NCI-H1694 (cell line): ENCODE measurements at regions not wholly inside any gene's neighbourhood (a gene's known extent, or its start where the extent isn't known, plus 50 kb on each side); places are given as distances from the start of the nearest gene placed in this dataset.

Experiments
- DNase-seq: peaks from one replicate; lab custom pipeline; 2025; lab: John Stamatoyannopoulos, UW

DNA sequence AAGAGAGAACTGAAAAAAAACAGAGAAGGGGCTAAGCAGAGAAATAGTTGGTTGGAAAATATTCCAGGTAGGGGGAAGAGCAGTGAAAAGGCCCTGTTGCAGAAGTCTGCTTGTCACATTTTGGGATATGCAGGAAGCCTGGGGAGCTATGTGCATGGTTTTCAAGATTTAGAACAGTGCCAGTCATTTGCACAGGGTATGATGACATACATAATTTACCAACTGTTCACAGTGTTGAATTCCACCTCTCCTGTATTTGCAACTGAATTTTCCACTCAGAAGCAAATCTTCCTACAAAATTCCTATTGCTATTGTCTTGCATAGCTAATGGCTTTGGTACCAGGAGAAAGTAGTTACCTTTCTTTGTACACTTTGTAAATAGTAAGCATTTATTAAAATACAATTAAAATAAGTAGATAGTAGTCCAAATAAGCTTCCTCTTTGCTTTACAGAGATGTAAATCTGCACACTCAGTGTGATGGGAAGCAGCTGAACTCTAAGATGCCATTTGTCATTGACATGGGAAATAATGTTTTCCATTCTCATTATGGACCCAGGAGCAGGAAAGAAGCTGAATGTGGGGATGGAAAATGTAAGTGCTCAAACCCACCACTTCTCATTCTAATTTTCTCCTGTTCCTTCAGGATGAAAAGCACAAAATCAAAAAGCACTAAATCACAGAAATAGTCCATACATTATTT is 177.4 kb downstream of the BTG1 start:
- DNase-seq, result no peak

DNA sequence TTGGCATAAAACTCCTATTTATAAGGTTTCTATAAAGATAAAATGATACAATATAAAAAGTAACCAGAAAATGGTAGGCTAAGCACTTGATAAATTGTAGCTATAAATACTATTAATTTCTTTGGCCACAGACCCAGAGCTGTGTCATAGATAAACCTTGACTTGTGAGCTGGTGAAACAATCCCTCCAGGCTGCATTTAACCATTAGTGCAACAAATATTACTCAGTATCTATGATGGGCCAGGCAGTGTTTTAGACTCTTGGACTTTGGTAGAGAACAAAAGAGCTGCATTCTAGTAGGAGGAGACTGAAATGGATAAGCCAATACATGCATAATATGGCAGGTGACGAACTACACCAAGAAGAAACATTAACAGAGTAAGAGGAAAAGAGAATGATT is 178.1 kb downstream of the BTG1 start:
- no peak for DNase-seq

DNA sequence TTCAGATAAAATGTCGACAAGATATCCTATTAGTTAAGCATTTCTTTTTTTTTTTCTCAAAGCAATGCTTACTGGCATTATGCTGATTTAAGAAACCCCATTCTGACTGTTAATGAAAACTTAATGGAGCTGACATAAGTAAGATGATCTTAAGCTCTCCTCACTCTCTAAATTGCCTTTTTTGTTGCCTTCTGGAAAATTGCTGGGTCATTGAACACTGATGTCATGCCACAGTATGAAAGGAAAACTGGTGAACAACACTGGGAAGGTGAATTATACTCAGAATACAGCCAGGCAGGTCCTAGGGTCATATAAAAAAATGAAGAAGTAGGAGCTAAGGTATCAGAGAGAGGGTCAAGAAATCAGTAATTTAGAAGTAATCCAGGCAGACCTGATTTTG is 179.9 kb downstream of the BTG1 start:
- no peak for DNase-seq

DNA sequence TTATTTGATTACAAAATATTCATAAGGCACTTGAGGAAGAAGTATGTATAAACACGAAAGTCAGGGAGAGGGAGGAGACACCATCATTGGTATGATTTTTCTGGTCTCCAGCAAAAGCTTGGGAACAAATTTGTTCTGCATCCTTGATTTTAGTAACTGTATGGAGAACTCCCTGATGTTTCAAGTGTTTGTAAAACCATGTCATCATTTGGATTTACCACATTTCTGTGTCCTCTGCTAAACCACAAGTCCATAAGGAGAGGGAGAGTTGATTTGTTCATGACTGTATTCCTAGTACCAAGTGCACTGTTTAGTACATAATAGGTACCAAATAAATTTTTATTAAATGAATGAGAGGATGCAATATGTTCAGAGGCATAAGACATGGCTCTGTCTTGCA is 181.1 kb downstream of the BTG1 start:
- no peak for DNase-seq

DNA sequence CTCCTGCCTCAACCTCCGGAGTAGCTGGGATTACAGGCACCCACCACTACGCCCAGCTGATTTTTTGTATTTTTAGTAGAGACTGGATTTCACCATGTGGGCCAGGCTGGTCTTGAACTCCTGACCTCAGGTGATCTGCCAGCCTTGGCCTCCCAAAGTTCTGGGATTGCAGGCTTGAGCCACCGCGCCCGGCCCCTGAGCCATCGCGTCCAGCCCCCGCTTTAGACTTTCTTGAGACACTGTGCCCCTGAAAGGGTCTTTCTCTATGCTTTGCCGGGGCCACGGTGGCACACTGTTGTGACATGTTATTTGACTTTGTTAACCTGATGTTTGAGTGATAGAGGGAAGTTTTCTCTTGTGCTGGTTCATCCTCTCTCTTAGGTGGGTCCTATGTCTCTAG is 186.4 kb downstream of the BTG1 start:
- DNase-seq, result no peak

DNA sequence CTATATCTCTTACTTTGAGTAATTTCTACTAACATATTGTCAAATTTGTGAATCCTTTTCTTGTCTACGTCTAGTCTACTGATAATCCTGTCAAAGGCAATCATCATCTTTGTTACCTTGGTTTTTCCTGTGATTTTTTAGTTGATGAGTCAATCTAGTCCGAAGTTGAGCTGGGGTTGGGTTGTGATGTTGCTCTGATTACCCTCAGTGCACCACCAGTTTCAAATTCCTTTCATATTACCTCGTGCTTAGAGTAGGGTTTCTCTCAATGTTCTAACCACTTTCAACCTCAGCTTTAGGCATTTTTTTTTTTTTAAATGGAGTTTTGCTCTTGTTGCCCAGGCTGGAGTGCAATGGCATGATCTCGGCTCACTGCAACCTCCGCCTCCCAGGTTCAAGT is 186.8 kb downstream of the BTG1 start:
- no peak for DNase-seq

DNA sequence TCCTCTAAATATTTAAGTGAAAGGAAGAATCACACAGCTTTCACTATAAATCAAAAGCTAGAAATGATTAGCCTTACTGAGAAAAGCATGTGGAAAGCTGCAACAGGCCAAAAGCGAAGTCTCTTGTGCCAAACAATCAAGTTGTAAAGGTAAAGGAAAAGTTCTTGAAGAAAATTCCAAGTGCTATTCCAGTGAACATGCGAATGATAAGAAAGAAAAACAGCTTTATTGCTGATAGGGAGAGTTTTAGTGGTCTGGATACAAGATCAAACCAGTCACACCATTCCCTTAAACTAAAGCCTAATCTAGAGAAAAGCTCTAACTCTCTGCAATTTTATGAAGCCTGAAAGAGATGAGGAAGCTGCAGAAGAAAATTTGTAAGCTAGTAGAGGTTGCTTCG is 190.9 kb downstream of the BTG1 start:
- no peak for DNase-seq

DNA sequence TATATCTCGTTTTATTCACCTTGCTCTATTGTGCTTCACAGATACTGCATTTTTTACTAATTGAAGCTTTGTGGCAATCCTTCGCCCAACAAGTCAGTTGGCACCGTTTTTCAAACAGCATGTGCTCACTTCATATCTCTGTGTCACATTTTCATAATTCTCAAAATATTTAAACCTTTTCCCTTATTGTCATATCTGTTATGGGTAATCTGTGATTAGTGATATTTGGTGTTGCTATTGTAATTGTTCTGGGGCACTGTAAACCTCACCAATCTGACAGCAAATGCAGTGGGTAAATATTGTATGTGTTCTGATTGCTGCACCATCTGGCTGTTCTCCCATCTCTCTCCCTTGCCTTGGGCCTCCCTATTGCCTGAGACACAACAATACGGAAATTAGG is 191.3 kb downstream of the BTG1 start:
- DNase-seq, result no peak

DNA sequence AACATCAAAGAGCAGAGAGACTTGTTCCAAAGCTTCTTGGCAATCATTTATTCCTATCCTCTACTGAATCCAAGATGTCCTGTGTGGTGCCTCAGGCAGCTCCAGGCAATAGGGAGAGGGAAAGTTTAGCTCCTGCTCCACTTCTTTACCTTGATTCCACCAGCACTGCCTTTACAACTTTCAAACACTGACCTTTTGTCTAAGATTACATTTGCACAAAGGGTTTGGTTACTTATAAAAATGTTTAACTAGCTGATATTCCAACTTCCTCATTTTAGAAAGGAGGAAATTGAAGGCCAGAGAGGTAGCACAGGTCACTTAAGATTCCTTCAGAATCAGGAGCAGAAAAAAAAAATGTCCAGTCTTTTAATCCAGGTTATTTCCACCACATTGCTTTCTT is 192.7 kb downstream of the BTG1 start:
- DNase-seq, result no peak

DNA sequence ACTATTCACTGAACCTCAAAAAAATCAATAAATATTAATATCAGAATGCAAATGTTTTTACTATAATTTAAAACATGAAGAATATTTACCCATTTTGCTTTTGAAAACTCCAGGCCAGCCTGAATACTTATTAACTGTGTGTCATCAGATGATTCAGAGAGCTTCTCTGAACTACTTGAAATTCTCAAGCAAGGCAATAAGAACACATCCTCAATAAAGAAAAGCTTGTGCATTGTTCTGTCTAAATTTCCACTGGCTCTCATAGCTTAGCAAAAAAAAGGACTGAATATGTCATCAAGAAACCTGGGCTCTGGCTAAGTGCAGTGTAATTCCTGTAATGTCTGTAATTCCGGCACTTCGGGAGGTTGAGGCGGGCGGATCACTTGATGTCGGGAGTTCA is 194.1 kb downstream of the BTG1 start:
- DNase-seq, result no peak

DNA sequence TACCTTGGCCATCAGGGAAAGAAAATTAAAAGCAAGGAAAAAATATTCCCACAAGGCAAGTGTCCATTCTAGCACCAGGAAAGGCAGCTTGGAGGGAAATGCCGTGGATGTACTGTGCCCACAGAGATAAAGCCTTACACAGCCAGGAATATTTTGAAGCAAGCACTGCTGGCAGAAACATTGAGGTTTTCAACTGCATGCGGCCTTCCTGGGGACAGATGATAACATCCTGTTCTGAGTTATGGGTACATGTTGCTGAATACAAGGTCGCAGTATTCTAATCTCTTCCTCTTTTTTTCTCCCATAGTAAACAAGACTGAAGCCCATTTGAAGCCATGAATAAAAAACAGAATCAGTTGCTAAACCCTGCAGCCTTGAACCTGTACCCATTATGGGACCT is 197.1 kb downstream of the BTG1 start:
- DNase-seq, result no peak

DNA sequence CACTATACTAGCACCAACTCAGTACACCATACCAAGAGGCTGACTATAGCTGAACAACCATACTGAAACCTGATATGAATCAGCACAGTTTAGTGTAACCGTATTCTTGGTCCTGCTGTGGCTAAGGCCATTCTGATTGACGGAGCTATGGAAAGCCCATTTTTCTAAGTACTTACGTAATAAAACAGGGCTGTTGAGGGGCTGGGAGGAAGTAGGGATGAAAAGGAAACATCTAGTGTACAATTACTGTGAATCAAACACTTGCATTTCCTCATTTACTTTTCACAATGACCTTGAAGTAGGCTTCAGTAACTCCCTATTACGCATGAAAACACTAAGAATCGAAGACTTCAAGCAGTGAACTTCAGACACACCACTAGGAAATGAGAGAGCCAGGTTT is 198.2 kb downstream of the BTG1 start:
- DNase-seq, result no peak

DNA sequence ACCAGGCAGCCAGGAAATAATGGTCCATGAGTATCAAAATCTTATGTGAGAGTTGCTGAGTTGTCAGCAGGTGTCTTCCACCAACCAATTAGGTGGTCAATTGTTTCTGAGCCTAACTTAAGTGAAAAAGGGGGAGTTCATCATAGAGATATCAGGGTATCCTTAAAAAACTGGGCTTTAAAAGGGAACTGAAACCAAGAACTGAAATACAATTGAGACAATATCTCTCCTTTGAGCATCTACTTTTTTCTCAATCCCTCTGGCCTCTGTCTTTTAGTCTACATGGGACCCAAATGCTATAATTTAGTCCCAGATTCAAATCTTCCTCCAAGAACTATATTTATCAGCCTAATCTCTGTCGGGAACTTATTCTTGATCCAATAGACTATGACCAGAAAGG is 201.0 kb downstream of the BTG1 start:
- no peak for DNase-seq

DNA sequence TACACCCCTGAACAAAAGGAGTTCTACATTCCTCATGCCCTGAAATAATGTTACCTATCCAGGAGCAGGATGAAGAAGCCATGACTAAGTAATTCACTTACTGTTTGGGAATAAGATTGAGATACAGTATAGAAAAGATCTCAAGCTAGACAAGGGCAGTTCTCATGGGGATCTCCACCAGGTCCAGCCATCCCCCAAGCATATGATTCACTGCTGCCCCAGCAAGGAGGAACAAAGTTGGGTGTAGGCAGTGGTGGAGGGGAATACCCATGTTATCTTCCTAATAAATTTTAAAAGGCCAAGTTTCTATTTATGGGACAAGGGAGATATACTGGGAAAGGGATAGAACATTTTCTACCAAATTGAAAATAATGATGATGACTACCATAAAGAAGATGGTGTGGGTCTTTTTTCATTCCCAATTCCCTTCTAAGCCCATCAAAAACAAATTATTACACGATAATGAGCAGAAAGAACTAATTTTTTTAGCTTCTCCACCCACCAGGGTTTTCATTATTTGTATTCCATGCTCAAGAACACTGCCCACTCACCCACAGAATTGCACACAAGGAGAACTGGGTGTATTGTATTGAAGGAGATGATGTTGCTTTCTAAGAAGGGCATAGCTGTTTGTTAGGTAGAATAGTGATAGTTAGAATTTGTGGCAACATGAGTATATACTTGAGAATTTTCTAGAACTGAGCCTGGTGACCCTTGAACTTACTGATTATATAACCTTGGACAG is 204.6 kb downstream of the BTG1 start:
- DNase-seq, result no peak

DNA sequence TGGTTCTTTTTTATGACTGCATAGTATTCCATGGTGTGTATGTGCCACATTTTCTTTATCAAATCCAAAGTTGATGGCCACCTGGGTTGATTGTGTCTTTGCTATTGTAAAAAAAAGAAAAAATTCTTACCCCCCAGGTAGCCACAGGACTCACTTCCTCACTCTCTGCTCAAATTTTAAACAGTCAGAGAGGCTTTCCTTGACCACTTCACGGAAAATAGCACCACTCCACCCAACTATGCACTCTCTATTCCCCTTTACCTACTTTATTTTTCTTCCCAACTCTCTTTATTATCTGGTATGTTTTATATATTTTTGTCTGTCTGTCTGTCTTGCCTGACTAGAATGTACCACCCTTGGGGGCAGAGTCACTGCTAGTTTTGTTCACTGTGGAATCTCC is 205.3 kb downstream of the BTG1 start:
- DNase-seq, result no peak

DNA sequence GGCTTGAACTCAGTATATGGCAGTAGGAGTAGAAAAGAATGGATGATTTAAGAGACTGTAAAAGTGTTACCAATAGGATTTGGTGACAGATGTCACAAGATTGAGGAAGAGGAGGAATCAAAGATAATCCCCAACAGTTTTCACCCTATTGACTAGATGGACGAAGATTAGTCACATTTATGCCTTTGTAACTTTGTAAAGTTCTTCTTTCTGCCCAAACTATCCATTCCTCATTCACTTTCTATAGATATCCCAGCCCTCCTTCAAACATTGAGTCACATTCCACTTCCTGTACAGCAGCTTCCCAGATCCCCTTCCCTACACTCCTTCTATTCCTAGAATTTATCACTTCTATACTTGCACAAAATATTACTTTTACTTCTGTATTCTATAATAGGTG is 207.9 kb downstream of the BTG1 start:
- DNase-seq, result no peak

DNA sequence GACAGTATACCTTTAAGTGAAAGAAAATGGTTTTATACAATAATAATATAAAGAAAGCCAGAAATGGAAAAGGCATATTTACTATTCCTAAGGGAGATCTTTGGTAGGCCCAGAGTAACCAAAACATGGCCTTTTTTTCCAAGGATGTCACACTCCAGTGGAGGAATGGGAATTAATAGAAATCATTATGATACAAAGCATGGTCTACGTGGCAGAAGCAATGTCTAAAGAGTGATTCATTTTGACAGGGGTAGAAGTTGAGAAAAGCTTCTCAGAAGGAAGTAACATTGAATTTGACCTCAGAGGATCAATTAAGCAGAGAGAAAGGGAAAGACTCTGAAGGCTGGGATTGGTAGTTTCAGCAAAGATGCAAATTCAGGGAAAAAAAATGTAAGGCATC is 208.6 kb downstream of the BTG1 start:
- no peak for DNase-seq

DNA sequence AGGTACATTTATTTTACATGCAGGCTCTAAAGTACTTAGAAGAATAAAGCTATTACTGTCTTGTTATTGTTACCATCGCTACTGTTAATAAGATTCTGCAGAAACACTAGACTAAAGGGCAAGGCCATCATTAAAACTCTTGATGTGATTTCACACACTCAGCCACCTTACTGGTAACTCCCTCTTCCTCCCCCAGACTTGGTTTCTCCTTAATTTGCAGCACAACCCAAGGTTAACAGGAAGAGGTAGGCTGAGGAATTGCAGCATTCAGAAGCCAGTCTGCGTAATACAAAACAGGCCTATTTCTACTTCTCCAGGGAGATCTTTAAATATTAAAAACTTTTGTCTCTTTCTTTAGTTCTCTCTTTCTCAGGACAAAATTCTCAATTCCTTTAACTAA is 210.3 kb downstream of the BTG1 start:
- no peak for DNase-seq

DNA sequence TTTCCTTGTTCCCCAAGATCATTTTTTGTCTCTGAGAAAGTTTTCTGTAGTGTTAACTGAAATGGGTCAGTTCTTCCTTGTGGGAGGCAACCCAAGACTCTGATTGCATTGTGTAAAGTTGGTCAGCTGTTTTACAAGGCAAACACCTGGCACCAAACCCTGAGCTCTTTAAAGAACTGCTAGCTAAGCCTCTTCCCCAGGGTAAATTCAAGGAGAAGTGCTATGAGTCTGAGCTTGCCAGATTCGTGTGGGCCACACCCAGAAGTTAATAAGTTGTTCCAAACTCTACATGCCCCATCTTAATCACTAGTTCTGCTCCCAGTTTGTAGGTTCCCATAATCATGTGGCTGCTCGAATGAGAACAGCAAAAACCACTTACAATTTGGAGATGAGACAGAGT is 214.5 kb downstream of the BTG1 start:
- DNase-seq, result no peak

DNA sequence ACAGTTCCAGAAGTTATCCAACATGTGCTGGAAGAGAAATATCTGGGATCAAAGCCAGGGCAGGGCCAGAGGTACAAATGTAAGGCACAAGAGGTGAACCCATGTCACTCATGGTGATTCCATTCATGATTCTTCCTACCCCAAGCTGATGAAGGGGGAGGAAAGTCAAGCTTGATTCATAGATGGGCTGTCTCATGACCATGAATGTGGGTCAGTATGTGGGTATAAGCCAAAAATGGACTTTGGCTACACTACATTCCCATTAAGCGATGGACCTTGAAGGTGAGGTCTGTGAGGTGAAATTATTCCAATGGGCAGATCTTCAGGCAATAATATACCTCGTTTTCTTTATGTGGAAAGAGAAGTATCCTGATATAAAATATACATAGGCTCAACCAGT is 217.1 kb downstream of the BTG1 start:
- DNase-seq, result no peak

DNA sequence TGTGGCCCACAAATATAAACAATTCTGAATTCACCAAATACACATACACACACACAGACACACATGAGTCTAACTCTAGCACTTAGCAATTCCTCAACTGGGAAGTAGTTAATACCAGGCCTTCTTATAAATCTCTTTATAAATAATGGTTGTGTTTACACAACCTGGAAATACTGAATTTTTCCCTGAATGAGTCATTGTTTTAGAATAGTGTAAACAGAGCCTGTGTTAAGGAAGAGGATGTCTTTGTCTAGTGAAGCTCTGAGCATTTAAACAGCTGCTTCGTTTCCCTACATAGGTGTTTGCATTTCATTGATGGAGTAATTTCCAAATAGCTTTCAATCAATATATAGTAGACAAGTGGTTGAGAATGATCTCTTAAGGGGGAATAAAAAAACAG is 218.8 kb downstream of the BTG1 start:
- no peak for DNase-seq

DNA sequence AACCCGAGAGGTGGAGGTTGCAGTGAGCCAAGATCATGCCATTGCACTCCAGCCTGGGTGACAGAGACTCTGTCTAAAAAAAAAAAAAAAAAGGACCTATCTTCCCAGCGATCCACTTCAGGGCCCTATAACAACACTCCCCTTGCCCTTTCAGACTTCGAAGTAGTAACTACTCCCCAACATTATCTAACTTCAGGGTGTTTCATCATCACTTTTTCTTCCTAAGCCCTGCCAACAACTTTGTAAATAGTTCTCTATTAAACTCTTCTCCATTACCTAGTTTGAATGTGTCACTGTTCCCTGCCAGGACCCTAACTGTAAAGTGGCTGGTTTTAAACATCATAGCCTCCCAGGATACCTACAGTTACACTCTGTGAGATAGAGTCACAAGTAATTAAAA is 220.8 kb downstream of the BTG1 start:
- DNase-seq, result no peak

DNA sequence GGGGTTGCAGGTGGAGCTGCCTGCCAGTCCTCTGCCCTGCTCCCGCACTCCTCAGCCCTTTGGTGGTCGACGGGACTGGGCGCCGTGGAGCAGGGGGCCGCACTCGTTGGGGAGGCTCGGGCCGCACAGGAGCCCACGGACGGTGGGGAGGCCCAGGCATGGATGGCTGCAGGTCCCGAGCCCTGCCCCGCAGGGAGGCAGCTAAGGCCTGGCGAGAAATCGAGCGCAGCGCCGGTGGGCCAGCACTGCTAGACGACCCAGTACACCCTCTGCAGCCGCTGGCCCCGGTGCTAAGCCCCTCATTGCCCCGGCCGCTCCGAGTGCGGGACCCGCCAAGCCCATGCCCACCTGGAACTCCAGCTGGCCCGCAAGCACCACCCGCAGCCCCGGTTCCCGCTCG is 221.8 kb downstream of the BTG1 start:
- DNase-seq, result no peak

DNA sequence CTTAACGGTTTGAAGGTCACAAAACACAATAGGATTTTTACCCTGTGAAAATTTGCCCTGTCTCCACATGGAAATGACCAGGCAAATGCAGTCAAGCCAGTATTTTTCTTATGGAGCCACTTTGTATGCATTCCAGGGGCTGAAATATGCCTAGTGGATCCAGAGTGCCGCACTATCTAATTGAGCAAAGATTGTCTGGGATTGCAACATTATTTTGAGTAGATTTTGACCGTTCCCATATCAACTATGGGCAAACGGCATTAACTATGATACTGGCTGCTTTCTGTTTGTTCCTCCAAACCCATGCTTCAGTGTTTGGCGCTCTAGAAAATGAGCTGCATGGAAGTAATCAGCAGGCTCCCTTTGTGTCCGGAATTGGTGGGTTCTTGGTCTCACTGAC is 223.0 kb downstream of the BTG1 start:
- DNase-seq, result no peak
